Esophagus muscularis mucosa (tissue), 3 donors: ENCODE measurements at regions not wholly inside any gene's neighbourhood (a gene's known extent, or its start where the extent isn't known, plus 50 kb on each side); places are given as distances from the start of the nearest gene placed in this dataset.

Experiments
- EP300 ChIP-seq: sonication (generic); formaldehyde crosslinking; IDR thresholded peaks from one replicate; pipeline ENCODE4 v1.6.1; 2017; ENCODE audit warnings: antibody characterized with exemption
- TF ChIP-seq, protein P1 (sequence below), 3 experiments: fragments of 200-600 bp in 2 of 3; fragments of 450-650 bp in 1 of 3; sonication (generic) in 2 of 3; IDR thresholded peaks; one replicate each; pipeline ENCODE4 v1.5.1; 2017 to 2019; ENCODE audit warnings: antibody characterized with exemption in 3 of 3, mild to moderate bottlenecking in 2 of 3, moderate library complexity in 1 of 3

DNA sequence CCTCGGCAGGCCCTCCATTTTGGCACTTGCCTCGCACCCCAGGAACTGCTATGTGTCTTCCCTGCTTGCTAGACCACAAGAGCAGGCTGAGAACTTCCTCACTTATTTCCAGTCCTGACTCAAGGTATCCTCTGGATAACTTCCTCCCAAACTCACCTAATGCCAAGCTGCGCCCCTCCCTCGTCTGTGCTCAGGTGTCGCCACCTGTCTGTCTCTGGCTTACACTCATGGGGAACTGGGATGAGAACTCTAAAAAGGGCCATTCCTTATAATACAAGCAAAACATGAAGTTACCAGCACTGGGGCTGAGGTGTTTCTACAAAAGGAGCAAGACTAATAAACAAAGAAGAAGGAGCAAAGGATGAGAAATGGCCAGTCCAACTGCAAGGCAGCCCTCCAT lies 191.5 kb upstream of the RMP24 start:
- TF ChIP-seq, protein P1, sequence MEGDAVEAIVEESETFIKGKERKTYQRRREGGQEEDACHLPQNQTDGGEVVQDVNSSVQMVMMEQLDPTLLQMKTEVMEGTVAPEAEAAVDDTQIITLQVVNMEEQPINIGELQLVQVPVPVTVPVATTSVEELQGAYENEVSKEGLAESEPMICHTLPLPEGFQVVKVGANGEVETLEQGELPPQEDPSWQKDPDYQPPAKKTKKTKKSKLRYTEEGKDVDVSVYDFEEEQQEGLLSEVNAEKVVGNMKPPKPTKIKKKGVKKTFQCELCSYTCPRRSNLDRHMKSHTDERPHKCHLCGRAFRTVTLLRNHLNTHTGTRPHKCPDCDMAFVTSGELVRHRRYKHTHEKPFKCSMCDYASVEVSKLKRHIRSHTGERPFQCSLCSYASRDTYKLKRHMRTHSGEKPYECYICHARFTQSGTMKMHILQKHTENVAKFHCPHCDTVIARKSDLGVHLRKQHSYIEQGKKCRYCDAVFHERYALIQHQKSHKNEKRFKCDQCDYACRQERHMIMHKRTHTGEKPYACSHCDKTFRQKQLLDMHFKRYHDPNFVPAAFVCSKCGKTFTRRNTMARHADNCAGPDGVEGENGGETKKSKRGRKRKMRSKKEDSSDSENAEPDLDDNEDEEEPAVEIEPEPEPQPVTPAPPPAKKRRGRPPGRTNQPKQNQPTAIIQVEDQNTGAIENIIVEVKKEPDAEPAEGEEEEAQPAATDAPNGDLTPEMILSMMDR (IDR thresholded peaks at IDR 0.05) = no peak
- TF ChIP-seq EP300 = no peak
